NK-92 (cell line): ENCODE measurements at regions not wholly inside any gene's neighbourhood (a gene's known extent, or its start where the extent isn't known, plus 50 kb on each side); places are given as distances from the start of the nearest gene placed in this dataset.
"Not testable (repeated sequence)": the region's sequence is repeated elsewhere in the genome, so short reads cannot be mapped to it uniquely, and the experiment has no call there.

Experiments
- DNase-seq: peaks from one replicate; lab custom pipeline; 2025; ENCODE audit not compliant: unreplicated experiment; lab: John Stamatoyannopoulos, UW

GRCh38 chr19:28609091-28609755, 603.7 kb downstream of the UQCRFS1 start:
- no peak for DNase-seq

DNA sequence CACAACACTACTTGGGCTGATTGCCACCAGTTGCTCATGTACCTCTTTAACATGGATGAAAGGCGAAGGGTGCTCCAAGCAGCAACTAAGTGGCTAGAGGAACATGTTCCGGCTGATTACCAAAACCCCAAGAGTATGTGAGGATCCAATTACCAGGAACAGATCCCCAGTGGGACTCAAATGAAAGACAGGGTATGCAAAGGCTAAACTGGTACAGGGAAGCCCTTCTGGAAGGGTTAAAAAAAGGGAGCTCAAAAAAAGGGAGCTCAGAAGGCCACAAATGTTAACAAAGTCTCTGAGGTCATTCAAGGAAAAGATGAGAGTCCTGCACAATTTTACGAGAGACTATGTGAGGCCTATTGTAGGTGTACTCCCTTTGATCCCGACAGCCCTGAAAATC, 604.7 kb downstream of the UQCRFS1 start:
- DNase-seq: no peak

GRCh38 chr19:28607066-28607583, 605.8 kb downstream of the UQCRFS1 start:
- no peak for DNase-seq

- no peak for DNase-seq
Measured at GRCh38 chr19:28606269-28607032, 606.5 kb downstream of the UQCRFS1 start.

DNA sequence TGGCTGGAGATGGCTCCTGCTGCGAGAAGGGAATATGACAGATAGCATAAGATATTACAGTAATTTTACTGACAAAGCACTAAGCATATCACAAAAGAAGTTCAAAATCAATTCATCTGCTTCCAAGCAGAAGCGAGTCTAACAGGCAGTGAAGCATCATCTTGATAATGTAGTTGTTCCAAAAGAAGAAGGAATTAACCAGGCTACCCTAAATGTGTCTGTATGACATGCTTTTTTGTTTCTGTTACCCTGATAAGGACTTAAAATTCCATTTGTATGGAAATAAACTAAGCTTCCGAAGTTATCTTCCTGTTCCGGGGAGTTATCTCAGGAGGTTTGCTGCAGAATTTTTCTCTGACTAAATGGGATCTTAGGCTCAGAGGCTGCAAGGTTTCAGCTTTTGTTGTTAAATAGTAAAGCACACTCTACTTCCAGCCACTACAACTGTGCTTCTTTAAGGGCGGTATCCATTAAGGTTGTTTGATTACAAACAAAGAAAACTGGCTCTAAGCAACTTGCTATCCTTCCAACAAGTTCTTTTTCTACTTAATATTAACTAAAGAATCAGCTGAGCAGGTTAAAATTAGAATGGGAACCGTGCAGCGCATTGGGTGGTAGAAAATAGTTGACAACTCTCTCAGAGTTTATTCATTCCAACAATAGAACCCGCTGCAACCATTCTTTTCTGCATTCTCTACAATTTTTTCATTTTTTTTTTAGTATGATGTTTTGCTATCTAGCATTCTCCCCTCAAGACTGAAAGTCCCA, 607.3 kb downstream of the UQCRFS1 start:
- DNase-seq: no peak

DNA sequence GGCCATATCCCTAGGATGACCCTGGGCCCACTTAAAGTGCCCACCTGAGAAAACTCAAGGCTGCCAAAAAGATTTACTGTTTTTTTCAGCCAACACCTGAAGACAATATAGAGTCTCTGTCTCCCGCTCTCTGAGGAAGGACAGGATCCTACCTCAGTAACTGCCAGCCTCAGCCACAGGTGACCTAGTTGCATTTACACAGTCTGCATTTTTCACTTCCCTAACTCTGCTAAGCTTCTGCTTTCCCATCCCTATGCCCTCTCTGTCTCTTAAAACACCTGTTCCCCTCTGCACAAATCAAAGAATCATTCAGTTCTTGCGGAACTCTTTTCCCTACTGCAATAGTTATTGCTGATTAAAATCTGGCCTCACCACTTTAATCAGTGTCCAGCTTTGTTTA, 609.5 kb downstream of the UQCRFS1 start:
- DNase-seq: no peak

- DNase-seq: no peak
Measured at GRCh38 chr19:28602675-28603298, 610.2 kb downstream of the UQCRFS1 start.

DNA sequence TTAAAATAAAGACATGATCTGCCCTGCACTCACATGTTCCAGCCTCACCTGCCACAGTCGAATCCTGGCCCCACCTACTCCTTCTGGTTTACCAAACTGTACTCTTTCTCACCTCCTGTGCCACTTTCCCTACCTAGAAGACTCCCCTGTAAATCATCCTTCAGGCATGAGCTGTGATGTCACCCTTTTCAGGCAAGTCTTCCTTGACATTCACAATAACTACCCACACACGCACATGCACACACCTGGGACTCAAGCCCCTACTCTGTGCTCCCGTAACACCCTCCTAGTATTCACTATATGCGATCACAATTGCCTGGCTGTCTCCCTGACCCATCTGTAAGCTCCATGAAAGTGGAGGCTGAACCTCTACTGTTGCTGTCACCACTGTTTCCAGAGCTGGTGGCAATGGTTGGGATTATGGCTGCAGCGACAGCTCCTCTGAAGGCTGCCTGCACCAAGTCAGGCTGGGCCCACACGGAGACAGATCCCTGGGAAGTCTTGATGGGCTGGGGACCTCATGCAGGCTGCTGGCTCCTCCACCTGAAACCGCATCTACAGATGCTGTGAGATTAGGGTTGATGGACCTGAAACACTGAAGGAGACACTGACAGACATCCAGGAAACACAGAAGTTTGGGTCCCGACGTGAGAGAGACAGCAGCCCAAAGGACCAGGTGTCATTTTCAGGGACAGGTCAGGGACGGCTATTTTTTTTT, 611.1 kb downstream of the UQCRFS1 start:
- no peak for DNase-seq

DNA sequence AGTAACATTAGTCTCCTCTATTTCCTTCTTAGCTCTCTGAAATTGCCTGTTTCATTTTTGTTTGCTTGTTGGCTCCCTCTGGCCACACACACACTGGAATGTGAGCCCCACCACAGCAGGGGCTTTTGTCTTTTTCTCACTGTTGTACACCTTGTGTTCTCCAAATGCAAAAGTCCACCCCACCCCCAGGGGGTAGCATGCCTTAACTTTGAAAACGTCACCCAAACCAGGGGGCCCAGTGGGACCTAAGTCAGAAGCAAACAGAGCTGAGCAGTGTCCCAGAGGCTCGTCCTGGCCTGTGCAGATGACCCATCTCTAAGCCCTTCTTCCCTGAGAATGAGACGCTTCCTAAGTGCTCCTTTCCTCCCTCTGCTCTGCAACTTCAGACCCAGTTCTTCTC, 614.1 kb downstream of the UQCRFS1 start:
- no peak for DNase-seq

- no peak for DNase-seq
Measured at GRCh38 chr19:28596561-28597071, 616.3 kb downstream of the UQCRFS1 start.

DNA sequence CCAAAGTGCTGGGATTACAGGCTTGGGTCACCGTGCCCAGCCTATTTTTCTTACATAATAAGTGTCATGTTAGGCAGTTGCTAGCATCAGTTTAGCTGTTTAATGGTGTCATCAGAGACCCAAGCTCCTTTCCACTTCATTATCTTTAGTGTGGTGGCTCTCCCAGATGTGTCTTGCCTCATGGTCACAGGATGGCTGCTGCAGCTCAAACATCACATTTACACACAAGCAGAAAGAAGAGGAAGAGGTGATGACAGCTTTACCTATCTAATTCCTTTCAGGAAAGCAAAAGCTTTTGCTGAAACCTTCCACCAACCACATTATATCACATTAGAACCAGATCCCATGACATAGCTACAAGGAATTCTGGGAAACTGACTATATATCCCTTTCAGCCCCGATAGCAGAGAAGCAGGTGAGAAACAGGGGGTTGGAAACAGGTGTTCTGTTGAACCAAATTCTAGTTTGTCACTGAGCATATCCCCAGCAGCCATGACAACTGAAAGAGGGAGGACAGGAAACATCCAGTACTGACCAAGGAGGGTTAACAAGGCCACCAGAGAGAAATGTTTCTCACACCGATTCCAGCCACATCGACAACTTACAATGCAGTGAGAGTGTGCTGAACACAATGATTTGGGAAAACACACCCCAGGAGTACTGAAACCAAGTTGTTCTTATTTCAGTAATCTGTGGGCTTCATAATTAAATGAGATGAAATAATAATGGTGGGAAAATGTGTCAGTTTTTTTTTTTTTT, 617.0 kb downstream of the UQCRFS1 start:
- DNase-seq: no peak

DNA sequence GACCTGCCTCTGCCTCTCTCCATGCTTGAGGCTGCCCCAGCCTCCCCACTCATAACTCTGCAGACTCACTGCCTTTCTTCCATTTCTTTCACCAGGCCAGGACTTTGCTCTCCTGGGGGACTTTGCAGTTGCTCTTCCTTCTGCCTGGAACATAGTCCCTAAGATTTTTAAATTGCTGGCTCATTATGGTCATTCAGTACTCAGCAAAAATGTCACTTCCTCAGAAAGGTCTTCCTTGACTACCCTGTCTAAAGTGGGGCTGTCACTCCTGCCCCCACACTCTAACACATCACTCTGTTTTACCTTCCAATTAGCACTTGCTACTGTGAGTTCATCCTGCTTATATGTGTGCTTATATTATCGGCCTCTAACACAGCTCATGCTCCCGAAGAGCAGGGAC, 618.2 kb downstream of the UQCRFS1 start:
- DNase-seq: no peak

- not testable (repeated sequence) for DNase-seq
Measured at GRCh38 chr19:28589991-28590411, 623.0 kb downstream of the UQCRFS1 start.

DNA sequence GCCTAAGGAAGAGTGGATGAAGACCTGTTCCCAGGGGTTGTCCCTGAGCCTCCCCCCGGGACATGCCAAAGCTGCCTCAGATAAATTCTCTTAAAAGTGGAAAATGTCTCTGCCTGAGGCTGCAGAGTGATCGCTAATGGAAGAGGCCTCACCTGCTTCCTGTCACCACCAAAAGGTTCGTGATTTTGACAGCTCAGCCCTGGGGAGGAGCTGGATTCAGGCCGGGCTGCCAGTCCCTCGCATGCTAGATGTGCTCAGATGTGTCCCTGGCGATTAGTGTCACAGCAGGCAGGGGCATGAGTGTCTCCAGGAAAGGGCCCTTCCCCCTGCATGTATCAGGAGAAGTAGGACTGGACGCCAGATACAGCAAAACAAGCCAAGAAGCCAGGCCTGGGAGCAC, 626.5 kb downstream of the UQCRFS1 start:
- no peak for DNase-seq

- DNase-seq: no peak
Measured at GRCh38 chr19:28585796-28586195, 627.2 kb downstream of the UQCRFS1 start.

- no peak for DNase-seq
Measured at GRCh38 chr19:28583713-28584112, 629.2 kb downstream of the UQCRFS1 start.

DNA sequence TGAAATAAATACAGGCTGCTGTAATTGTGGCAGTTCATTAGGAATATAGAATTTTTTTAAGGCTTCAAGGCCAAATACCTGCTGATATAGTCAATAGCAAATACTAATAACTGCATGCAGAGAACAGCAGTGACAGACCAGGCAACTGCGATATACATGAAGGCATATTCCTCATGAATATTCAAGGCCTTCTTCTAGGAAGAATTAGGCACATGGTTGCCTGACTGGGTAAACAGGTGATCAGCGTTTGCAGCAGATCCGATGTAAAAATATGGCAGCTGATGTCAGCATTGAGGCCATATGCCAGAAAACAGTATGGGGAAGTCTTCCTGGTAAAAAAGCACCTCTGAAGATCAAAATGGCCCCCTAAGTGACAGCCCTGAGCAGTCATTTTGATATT, 629.7 kb downstream of the UQCRFS1 start:
- no peak for DNase-seq

- DNase-seq: no peak
Measured at GRCh38 chr19:28582796-28583195, 630.2 kb downstream of the UQCRFS1 start.

DNA sequence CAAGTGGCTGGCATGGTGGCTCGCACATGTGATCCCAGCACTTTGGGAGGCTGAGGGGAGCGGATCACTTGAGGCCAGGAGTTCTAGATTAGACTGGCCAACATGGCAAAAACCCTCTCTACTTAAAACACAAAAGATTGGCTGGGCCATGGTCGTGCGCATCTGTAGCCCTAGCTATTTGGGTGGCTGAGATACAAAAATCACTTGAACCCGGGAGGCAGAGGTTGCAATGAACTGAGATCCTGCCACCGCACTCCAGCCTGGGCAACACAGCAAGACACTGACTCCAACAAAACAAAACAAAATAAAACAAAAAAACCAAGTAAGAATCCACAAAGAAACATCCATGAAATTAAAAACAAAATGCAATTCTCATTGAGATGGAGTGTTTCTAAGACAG, 630.6 kb downstream of the UQCRFS1 start:
- no peak for DNase-seq

- DNase-seq: no peak
Measured at GRCh38 chr19:28581468-28581770, 631.5 kb downstream of the UQCRFS1 start.
